DMS114 treated with DMSO at 0.1 percent for 48 hours (cell line): ENCODE measurements at regions not wholly inside any gene's neighbourhood (a gene's known extent, or its start where the extent isn't known, plus 50 kb on each side); places are given as distances from the start of the nearest gene placed in this dataset.

Experiments
- DNase-seq: peaks from one replicate; lab custom pipeline; 2025; ENCODE audit not compliant: unreplicated experiment; lab: John Stamatoyannopoulos, UW

DNA sequence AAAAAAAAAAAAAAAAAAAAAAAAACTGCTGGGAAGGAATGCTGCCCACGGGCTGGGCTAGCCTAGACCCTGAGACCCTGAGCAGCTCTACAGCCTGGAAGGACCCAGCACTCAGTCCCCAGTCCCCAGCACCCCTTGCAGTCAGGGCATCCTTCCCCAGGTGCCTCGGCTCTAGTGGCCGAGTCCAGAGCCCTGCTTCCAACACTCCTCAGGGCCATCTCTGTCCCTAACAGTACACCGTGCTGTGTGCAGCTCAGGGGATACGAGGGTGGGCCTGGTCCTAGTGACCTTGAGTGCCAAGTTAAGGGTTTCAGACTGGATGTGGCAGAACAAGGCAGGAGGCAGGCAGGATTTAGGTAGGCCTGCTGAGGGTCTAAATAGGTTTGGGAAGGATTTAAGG is 50.2 kb upstream of the LRP8 start:
- no peak for DNase-seq

DNA sequence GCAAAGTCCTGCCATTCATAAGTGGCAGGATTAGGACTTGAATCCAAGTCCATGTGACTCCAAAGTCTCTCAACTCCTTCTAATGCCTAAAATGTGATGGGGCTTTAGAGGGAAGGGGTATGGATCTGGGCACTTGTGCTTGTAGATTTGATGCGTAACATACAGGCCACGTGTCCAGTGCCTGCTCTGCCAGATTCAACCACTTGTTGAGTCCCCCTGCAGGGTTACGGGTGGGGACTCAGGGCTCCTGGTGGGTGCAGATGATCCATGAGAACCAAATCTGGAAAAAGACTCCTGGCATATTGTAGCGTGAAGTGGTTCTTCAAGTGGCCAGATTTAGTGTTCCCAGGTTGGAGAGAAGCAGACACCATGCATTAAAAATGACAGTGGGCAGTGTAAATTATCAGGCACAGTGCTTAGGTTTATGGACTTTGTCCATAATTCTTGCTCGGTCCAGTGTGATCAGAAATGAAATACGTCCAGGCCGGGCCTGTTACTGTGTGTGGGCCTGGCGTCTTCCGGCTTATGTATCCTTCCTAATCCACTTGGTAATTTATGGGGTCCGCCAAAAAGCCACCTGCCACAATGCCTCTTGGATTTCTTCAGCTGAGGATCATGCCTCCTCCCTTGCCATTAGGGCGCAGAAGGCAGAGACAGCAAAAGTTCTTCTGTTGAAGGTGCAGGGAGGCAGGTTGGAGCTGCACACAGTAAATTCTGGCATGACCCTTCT is 51.2 kb upstream of the LRP8 start:
- DNase-seq = no peak

DNA sequence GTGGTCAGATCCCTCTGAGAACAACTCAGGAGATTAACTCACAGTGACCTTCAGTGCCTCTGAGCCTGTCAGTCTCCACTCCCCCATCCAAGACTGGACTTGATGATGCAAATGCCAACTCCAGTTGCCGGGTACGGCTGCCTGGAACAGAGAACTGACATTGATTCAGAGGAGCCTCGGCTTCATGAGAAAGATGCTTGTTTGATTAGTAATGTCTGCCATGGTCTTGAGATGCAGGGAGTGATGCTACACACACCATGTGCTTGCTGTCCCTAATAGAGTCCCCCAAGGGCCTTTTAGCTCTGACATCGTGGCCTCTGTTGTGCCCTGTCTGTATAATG is 51.8 kb upstream of the LRP8 start:
- no peak for DNase-seq

DNA sequence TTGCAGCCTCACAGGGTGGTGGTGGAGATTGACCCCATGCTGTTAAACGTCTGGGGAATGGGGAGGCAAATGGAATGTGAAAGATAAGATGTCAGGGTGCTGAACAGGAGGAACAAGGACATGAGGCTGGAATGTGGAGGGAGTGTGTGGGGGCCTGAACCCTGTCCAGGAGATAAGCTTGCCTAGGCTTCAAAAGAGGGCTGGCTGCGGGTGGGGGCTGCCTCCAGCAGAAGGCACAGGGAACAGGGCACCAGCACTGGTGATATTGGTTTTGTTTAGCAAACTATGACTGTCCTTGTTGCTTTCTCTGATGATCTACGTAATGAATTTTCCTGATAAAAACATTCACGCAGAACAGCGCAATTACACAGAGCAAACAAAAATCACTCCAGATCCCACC is 52.4 kb upstream of the LRP8 start:
- DNase-seq = no peak

DNA sequence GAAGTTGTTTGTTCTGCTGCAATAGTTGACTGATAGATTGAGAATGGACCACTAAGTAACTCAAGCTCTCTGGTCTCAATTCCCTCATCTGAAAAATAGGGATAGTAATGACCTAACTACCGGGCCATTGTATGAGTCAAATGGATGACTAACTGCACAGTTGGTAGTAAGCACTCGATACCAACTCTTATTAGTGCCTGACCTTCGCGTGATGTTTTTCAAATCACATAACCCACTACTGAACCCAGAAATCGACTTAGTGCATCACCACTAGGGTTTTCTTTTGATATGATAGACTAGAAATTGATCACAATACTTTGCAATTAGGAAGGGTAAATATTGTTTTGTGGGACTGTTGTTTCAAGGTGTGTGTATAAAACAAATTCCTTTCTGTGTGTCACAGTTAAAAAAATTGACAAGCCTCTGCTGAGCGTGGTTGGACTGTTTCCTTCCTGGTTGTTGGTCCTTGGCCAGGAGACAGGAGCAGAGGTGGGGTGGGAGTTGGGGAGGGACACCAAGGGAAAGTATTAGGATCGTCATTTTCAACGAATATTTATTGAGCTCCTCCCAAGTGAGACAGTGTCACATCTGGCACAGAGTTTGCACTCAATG is 54.0 kb upstream of the LRP8 start:
- no peak for DNase-seq

DNA sequence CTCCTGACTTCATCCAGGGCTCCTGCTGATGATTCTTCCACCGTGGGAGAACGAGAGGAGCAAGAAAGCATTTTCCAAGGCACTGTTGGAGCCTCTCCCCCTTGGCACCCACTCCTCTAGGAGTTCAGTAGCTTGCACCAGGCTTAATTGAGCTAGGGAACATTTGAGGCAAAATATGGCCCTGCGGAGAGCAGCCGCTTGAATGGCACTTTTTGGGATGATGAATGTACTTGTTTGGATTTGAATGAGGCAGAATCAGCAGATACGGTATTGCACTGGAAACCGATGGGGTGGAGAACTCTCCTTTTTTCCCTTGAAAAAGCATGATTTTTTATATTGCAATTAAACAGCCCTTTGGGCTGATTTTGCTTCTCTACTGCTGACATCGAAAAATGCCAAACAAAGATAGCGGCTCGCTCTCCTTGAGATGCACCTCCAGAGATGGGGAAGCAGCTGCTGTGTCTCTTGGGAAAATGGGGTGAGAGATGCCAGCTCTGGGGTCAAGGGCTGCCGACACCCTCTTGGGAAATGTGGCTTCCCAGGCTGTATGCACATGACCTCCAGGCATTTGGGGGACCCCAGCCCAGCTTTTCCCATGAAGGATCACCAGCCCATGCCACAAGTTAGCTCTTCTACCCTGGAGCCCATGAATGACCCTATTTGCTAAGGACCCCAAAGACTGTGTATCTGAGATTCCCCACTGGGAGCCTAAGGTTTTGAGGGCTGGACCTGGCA is 55.4 kb upstream of the LRP8 start:
- DNase-seq = no peak

DNA sequence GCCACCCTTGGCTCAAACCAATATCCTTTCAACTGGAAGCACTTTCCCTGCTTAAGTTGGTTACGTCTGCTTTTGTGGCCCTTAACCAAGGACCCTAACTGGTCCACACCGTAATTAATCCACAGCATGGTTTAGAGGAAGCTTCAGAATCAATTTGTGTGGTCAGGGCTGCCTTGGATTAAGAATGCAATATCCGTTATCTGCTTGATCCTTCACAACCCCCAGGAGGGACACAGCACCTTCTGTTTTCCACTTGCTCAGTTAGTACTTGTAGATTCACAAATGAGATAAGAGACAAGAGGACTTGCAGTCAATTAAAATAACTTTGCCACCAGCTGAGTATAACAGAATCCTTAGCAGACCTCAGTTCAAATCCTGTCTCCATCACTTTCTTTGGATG is 56.9 kb upstream of the LRP8 start:
- DNase-seq = no peak

DNA sequence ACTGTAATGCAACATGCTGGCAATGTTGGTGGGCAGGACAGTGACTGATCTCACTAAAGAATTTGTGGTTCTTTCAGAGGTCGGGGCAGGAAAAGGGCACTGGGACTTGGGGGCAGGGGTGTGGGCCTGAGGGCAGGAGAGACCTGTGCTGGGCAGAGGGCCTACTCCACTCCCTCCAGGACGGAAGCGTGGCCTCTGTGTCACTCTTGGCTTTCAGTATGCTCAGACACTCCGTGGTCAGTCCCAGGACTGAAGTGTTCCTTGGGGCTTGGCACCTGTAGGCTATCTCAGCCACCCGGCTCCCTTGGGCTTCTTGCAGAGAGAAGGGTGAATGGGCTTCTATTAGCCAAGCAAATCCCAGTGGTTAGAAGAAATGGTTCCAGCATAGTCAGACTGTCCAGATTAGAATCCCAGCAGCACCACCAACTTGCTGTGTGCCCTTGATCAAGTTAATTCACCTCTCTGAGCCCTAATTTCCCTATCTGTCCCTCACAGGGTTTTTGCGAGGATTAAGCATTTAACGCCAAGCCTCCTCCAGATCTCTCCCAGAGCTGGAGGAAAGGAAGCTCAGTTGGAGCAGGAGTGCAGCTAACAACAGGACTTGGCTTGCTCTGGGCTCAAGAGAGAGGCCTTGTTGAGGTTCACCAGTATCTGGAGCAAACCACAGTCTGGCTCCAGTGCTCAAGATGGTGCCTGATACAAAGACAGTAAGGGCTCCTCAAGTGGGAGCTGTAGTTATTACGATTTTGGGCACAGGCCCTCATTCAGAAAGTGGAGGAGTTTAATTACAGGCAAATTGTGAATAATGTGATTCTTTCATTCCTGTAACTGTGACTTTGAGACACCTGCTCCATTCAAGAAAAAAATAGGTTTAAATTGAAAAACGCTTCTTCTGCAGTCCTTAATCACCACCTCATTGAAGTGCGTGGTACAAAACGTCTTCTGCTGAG is 57.7 kb upstream of the LRP8 start:
- no peak for DNase-seq

DNA sequence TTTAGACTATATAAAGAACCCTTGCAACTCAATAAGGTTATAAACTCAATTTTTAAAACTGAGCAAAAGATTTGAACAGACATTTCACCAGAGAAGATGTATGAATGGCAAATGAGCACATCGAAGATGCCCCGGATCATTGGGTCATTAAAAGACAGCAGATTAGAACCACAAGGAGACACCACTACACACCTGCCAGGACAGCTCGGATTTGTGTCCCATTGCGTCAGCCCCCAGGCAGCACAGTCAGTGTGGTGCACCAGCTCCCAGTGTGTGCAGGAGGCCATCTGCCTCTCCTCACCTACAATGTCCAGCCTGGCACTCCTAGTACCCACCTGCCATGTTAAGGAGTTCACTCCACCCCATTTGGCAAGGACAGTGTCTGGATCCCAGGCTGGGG is 61.1 kb upstream of the LRP8 start:
- DNase-seq = no peak

DNA sequence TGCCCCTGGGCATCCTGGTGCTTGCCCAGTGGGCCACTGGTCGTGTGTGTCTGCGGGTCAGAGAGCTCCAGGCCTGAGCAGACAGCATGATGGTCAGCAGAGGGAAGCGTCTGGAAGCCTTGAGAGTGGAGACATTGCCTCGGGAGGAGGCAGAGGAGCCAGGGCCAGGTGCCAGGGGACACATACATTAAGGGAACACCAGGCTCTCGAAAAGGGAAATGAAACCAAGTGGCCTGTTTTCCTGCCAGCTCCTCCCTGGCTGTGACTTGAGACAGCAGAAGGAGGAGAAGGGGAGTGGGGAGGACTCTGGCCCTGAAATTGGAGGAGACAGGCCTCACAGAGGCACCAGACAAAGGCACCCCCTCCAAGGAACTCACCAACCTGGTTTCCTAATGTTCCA is 62.4 kb upstream of the LRP8 start:
- no peak for DNase-seq

DNA sequence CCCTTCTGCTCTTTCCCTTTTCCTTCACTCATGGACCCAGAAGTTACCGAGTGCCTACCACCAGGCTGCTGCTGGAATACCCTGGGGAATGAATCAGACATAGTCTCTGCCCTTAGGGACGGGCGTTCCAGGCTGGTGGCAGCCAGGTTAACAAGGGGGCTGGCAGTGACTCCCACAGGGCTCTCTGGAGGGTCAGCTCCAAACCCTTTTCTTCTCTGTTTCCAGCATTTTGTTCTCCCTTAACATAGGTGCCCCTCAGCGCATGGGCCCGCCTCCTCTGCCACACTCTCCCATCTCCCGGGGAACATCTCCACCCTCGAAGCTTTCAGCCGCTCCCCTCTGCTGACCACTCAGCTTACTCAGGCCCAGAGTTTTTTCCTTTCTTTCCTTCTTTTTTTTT is 62.9 kb upstream of the LRP8 start:
- DNase-seq = no peak

DNA sequence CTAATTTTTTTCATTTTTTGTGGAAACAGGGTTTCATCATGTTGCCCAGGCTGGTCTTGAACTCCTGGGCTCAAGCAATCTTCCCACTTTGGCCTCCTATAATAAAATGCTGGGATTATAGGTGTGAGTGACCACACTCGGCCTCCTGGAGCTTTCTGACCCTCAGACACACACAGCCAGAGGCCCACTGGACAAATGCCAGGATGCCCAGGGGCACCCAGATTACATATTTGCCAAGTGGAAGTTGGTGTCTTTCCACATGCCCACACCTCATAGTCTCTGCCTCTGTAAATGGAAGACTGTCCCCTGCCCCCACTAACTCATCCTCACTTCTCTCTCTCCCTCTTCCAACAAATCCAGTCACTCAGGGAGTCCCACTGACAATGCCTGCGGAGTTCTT is 63.4 kb upstream of the LRP8 start:
- DNase-seq = no peak

DNA sequence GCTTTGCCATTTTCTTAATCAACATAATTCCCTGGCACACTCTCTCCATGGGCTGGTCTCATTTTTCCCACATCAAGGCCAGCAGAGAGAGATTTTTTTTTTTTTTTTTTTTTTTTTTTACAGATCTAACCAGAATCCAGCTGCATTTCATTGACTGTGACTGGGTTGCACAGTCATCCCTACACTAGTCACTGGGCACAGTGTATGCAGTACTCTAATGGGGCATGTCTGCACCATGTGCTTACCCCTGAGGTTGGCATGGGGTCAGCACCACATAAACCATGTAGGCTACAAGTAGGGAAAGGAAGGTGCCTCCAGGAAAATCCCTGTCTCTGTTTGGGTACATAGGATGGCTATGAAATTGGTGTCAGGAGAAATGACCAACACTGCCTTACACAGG is 64.1 kb upstream of the LRP8 start:
- DNase-seq = no peak

DNA sequence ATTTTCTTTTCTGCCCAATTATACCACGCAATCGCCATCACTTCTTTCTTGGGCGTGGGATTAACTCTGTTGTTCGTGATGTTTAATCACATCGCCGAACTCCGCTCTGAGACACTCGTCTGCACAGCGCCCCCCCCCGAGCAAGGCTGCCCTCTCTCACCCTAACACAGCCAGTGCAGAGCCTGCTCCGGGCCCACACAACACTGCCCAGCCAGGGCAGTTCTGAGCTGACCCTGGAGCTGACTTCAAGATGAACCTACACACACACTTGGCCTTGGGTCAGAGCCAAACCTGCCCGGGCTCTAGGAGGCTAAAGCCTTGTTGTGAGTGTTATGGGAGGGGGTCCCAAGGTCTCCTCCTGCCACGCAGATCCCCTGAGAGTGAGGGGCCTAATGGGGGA is 64.6 kb upstream of the LRP8 start:
- no peak for DNase-seq

DNA sequence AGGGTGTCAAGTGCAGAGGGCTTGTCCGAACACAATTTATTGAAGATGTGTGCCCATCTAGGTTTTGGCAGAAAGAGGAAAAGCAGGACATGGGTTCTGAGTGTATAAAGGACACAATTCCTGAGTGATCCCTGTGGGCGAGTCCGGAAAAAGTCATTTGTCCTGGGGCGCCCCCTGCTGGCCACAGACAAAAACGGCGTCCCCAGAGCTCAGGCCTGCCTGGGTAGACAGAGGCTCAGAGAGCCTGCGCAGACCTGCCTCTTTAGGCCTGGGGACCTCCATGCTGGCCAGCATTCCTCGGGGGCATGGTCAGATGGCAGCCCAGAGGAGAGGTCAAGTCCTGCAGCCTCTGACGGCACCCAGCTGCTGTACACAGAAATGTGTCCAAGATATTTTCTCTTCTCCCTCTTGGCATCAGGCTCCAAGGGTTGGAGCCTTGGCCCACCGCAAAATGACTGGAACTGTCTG is 65.5 kb upstream of the LRP8 start:
- DNase-seq = peak; percentile 63

DNA sequence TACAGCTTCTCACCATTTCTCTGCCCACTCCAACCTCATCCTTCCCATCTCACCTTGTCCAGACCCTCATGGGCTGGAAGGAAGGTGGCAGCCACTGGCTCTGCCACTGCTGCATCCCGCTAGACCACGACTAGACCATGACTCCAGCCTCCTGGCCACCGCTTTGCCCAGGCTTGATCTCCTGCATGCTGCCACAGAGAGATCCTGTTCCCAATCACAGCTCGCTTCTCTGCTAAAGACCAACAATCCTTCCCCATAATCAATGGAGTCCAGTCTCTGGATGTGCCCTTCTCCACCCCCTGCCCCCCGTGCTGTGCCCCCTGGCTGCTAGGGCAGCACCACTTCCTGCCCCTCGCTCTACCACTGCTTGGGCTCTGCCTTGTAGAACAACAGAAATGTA is 64.9 kb upstream of the DMRTB1 start:
- no peak for DNase-seq

DNA sequence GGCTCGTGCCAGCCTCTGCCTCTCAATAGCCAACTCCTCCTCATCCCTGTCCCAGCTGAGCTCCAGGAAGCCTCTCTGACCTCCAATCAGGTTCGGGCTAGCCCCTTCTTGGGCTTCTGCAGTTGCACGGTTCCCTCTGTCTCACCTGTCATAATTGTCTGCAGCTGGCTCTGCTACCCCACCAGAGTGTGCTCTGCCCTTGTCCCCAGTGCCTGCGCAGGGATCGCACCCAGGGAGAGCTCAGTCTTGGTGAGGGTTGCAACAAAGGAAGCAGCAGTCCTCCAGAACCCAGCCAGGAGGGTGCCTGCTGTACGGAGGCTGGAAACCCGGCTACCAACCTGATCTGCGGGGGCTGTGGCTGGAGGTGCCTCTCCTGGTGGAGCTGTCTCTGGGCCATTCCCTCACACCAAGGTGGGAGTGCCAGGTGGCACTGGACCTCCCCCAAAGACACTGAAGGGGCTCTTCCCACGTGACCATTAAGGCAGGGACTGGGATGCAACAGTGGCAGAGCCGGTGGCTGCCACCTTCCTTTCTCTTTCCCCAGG is 63.5 kb upstream of the DMRTB1 start:
- DNase-seq = no peak

DNA sequence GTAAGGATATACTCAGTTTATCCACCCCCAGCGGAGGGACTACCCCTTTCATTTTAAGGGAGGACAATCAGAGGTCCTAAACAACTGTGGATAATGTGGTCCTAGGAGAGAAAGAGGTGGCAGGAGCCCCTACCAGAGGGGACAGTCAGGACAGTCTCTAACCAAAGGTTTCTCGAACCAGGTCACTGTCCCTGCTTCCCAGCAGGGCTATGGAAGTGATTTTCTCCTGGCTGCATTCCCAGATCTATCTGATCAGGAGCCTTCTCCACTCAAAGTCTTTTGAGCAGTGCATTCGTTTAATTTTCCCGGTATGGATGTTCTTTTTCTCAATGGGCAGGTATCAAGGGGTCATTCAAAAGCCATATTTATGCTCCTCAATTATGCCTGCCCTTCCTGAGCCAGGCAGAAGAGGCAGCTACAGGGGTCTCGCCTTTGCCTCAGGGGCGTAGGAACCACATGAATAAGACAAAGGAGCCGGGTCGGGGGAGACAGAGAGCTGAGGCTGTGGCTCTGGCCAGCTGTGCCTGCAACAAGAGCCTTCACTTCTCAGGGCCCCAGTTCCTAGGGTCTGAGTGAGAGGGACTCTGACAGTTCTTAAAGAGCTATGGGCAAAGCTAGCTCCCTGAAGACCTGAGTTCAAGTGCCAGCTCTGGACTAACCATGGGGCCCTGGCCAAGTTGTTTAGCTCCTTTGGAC is 62.5 kb upstream of the DMRTB1 start:
- DNase-seq = no peak

DNA sequence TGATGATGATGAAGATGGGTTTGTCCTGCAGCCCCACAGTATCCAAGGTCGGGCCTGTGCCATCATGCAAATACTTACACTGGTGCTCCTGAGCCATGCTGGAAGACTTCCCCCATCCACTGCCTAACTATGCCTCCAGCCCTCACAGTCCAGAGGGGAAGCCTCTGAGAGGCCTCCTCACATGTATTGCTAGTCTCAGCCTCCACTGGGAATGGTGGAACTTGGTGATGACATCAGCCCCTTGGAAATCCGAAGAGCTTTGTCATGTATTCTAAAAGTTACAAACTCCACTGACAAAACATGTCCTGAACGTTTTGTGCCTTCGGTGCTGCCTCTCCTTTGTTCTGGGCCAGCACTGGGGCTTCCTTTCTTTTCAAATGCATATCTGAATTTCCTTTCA is 61.1 kb upstream of the DMRTB1 start:
- DNase-seq = no peak

DNA sequence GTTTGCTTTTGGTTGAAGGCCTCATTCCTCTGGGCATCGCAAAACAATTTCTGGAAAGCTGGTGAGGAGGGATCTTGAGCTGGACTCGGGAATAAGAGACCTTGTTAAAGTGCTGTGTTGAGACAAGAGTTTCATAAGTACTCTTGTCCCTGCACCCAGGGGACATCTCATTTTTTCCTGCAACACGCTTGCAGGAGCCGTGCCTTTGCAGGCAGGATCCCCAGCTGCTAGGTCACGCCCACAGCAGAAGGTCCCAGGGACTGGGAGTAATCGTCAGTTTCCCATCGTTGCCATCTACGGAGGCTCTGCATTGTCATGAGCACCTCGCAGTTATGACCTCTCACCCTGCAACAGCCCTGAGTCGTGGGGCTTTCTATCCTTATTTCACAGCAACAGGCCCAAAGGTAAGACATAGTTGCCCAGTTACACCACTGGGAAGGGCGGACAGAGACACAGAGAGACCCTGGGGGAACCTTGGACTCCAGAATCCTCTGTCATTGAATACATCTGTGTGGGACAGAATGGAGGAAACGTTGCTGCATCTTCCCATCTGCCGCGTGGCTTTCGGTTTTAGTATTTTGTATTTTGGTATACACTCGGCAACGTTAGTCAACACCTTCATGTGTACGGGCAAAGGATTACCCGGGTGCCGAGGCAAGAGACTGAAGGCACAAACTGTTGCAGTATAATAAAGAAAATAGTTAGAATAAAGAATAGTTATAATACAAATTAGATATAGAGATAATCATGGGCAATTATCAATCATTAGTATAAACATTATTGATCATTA is 60.4 kb upstream of the DMRTB1 start:
- no peak for DNase-seq
